ENCODE measurements at regions not wholly inside any gene's neighbourhood (a gene's known extent, or its start where the extent isn't known, plus 50 kb on each side); places are given as distances from the start of the nearest gene placed in this dataset.

DNA sequence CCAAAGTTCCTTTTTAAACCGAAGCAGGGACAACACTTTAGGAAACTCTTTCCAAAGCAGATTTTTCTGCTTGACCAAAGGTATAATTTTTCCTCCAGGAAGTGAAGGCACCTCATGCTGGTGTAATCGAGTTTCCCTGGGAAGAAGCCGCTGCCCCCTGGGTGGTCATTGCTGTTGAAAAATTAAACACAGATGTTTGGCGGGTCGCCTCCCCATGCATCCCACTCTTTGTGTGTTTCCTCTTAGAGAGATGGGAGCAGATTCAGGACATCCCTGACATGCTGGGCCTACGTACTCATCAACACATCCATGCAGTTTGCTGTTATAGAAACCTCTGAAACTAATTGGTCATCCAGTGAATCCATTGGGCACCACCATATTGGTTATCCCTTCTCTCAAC is 179.2 kb upstream of the HCCS start:
- no peak for TF ChIP-seq EP300 (IDR thresholded peaks at IDR 0.05)
- TF ChIP-seq CTCF (IDR thresholded peaks at IDR 0.05), result no peak
- TF ChIP-seq POLR2A (IDR thresholded peaks at IDR 0.05), result no peak
- no peak overlapping the region for H3K27ac ChIP-seq
- WGBS, 2 donors, result 76 to 90% methylated on average over 3 to 6 of the region's 6 CpGs

GRCh38 chrX:10932842-10933440 is 178.2 kb upstream of the HCCS start:
- no peak for DNase-seq (ENCODE audit: low spot score in 2 of 2)
- TF ChIP-seq EP300 (IDR thresholded peaks at IDR 0.05) (no peak), POLR2A (IDR thresholded peaks at IDR 0.05) (no peak), CTCF (IDR thresholded peaks at IDR 0.05) (no peak)
- Histone ChIP-seq H3K9me3 (no peaks in the 10 kb centered on the region), H3K27ac (no peak overlapping the region), H3K27me3 (no peaks in the 10 kb centered on the region), H3K4me1 (no peaks in the 10 kb centered on the region), H3K36me3 (no peaks in the 10 kb centered on the region), H3K4me3 (no peak overlapping the region)
- WGBS, 2 donors, result 70 to 87% methylated on average over 2 of the region's 2 CpGs

More for the DNA sequence above, 179.2 kb upstream of the HCCS start:
- Histone ChIP-seq H3K27me3 (no peaks in the 10 kb centered on the region), H3K9me3 (no peaks in the 10 kb centered on the region), H3K4me1 (no peaks in the 10 kb centered on the region), H3K4me3 (no peak overlapping the region), H3K36me3 (no peaks in the 10 kb centered on the region)
- no peak for DNase-seq (ENCODE audit: low spot score in 2 of 2)

GRCh38 chrX:10935501-10935900 is 175.6 kb upstream of the HCCS start:
- Histone ChIP-seq H3K9me3 (no peaks in the 10 kb centered on the region), H3K27ac (no peak overlapping the region), H3K27me3 (no peaks in the 10 kb centered on the region), H3K4me1 (no peaks in the 10 kb centered on the region), H3K36me3 (no peaks in the 10 kb centered on the region), H3K4me3 (no peak overlapping the region)
- 78 to 89% methylated on average over 3 of the region's 3 CpGs for WGBS, 2 donors
- DNase-seq (ENCODE audit: low spot score in 2 of 2), result no peak
- TF ChIP-seq CTCF (IDR thresholded peaks at IDR 0.05) (no peak), POLR2A (IDR thresholded peaks at IDR 0.05) (no peak), EP300 (IDR thresholded peaks at IDR 0.05) (no peak)

DNA sequence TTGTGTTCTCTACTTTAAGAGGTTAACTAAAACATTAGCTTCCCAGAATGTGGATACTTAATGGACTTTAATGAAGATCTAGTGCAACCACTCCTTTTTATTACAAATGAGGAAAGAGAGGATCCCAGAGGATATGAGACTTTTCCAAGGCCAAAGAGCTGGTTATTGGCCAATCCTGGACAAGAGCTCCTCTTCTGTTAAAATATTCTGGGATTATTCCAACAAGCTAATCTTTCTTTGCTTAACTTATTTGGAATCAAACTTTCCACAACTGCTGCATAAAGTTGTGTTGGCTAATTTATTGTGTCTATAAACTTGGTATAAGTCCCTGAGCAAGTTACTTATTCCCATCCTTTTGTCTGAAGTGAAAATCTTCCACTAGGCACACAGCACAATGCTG is 174.2 kb upstream of the HCCS start:
- no peaks in the 10 kb centered on the region for H3K9me3 ChIP-seq
- H3K27me3 ChIP-seq, result no peaks in the 10 kb centered on the region
- TF ChIP-seq EP300 (IDR thresholded peaks at IDR 0.05) (no peak), POLR2A (IDR thresholded peaks at IDR 0.05) (no peak), CTCF (IDR thresholded peaks at IDR 0.05) (no peak)
- H3K4me1 ChIP-seq, result no peaks in the 10 kb centered on the region
- H3K27ac ChIP-seq, result no peak overlapping the region
- DNase-seq (ENCODE audit: low spot score in 2 of 2), result no peak
- H3K36me3 ChIP-seq, result no peaks in the 10 kb centered on the region
- H3K4me3 ChIP-seq, result no peak overlapping the region

DNA sequence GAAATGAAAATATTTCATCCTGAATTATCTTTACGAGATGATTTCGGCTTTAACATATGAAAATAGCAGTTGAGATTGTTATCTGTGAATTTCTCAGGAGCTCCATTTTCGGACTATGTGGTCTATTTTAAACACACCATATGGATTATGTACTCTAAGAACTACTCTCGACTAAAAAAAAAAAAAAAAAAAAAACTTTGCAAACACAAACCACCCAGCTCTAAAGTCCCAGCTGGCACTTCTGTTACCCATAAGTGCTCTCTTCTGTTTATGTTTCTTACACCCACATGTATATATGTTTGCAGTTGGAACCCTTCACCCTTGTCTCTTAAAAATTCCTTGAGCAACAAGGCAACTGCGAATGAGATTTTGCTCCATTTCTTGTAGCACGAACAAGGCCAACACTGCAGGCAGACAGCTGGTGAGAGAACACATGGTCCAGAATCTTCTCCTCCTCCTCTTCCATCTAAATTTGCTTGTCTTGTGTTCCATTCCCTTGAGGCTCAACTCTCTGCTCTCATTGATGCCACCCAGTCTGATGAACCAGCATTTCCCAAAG is 172.7 kb upstream of the HCCS start:
- Histone ChIP-seq H3K4me1 (no peaks in the 10 kb centered on the region), H3K27me3 (no peaks in the 10 kb centered on the region), H3K36me3 (no peaks in the 10 kb centered on the region), H3K9me3 (no peaks in the 10 kb centered on the region), H3K4me3 (no peak overlapping the region), H3K27ac (no peak overlapping the region)
- no peak for DNase-seq (ENCODE audit: low spot score in 2 of 2)
- 76 to 89% methylated on average over 6 of the region's 6 CpGs for WGBS, 2 donors
- TF ChIP-seq CTCF (IDR thresholded peaks at IDR 0.05) (no peak), EP300 (IDR thresholded peaks at IDR 0.05) (no peak), POLR2A (IDR thresholded peaks at IDR 0.05) (no peak)
